IMR-90 (cell line): ENCODE measurements at regions not wholly inside any gene's neighbourhood (a gene's known extent, or its start where the extent isn't known, plus 50 kb on each side); places are given as distances from the start of the nearest gene placed in this dataset.
A peak's percentile ranks its signal among the peaks of the same experiment; 100 is the strongest.

Experiments used
- ATAC-seq: fragments of 200-7000 bp; cut with Tn5 transposase; 2 replicates; pipeline ENCODE4 v1.9.1; 2020; ENCODE audit warnings: low read depth, mild to moderate bottlenecking, moderate library complexity
- BruUV-seq: library from RNA; stranded (reverse); fragments of 400-500 nt; replicated peaks from 2 replicates; lab custom pipeline; 2021; lab: Mats Ljungman, UMichigan
- CTCF ChIA-PET: fragments of 300-600 bp; formaldehyde crosslinking; extraction: SDS; loops from one replicate; lab custom pipeline; 2021; ENCODE audit warnings: antibody characterized with exemption; lab: Yijun Ruan, JAX
- POLR2A ChIA-PET: fragments of 300-600 bp; sonication (Branson Sonifier 250); formaldehyde crosslinking; loops from one replicate; lab custom pipeline; 2022; ENCODE audit warnings: antibody characterized with exemption; ENCODE audit not compliant: unreplicated experiment; lab: Charles Lee
- DNase-seq: peaks from one replicate; pipeline ENCODE4 v3.0.0; 2013
- H2AFZ ChIP-seq: replicated peaks from 2 replicates; pipeline ENCODE3; 2013; ENCODE audit warnings: low read length, mild to moderate bottlenecking; ENCODE audit not compliant: poor library complexity
- H2AK5ac ChIP-seq: 2 replicates; pipeline ENCODE4 v1.6.1; 2013; ENCODE audit warnings: low read depth, low read length, inconsistent platforms
- H2AK9ac ChIP-seq: replicated peaks from 2 replicates; pipeline ENCODE3; 2013; ENCODE audit warnings: mild to moderate bottlenecking, low read depth, low read length, moderate library complexity; ENCODE audit not compliant: poor library complexity
- H2BK120ac ChIP-seq: 2 replicates; pipeline ENCODE4 v1.6.1; 2013; ENCODE audit warnings: low read depth, low read length, inconsistent platforms
- H2BK15ac ChIP-seq: 3 replicates; pipeline ENCODE4 v1.6.1; 2013; ENCODE audit warnings: low read depth, low read length, inconsistent platforms
- H2BK20ac ChIP-seq: 2 replicates; pipeline ENCODE4 v1.6.1; 2013; ENCODE audit warnings: low read depth, mild to moderate bottlenecking, inconsistent platforms, low read length, moderate library complexity
- H2BK5ac ChIP-seq: 2 replicates; pipeline ENCODE4 v1.6.1; 2013; ENCODE audit warnings: mild to moderate bottlenecking, low read depth, low read length, inconsistent platforms; ENCODE audit not compliant: poor library complexity, severe bottlenecking
- H3K14ac ChIP-seq: replicated peaks from 2 replicates; pipeline ENCODE4 v1.6.1; 2013; ENCODE audit warnings: low read depth, low read length, inconsistent platforms
- H3K18ac ChIP-seq: 2 replicates; pipeline ENCODE4 v1.6.1; 2013; ENCODE audit warnings: low read depth, low read length, control low read depth
- H3K23ac ChIP-seq: 2 replicates; pipeline ENCODE4 v1.6.1; 2013; ENCODE audit warnings: low read depth, low read length, inconsistent platforms
- H3K27ac ChIP-seq: 2 replicates; pipeline ENCODE4 v1.5.1; 2013; ENCODE audit warnings: mild to moderate bottlenecking, control low read depth, low read length; ENCODE audit not compliant: insufficient read depth
- H3K27me3 ChIP-seq: 2 replicates; pipeline ENCODE4 v1.6.1; 2013; ENCODE audit warnings: low read length; ENCODE audit not compliant: control insufficient read depth, insufficient read depth
- H3K36me3 ChIP-seq: 2 replicates; pipeline ENCODE4 v1.6.1; 2013; ENCODE audit warnings: low read length, mixed read lengths; ENCODE audit not compliant: control insufficient read depth, insufficient read depth
- H3K4ac ChIP-seq: 2 replicates; pipeline ENCODE4 v1.6.1; 2013; ENCODE audit warnings: low read depth, low read length, inconsistent platforms
- H3K4me1 ChIP-seq: 2 replicates; pipeline ENCODE4 v1.6.1; 2013; ENCODE audit warnings: low read length, mixed read lengths; ENCODE audit not compliant: control insufficient read depth, insufficient read depth
- H3K4me2 ChIP-seq: 2 replicates; pipeline ENCODE4 v1.6.1; 2013; ENCODE audit warnings: low read depth, mild to moderate bottlenecking, control low read depth, low read length, moderate library complexity
- H3K4me3 ChIP-seq: 2 replicates; pipeline ENCODE4 v1.5.1; 2013; ENCODE audit warnings: low read depth, mild to moderate bottlenecking, control low read depth, low read length, moderate library complexity; ENCODE audit not compliant: insufficient read depth
- H3K56ac ChIP-seq: 2 replicates; pipeline ENCODE4 v1.6.1; 2013; ENCODE audit warnings: low read length, inconsistent platforms; ENCODE audit not compliant: insufficient read depth; ENCODE audit errors: extremely low read depth
- H3K79me1 ChIP-seq, 2 experiments: 2 replicates each; pipeline ENCODE4 v1.6.1; 2013; ENCODE audit warnings: low read length in 2 of 2, inconsistent platforms in 1 of 2, low read depth in 1 of 2
- H3K9ac ChIP-seq: 2 replicates; pipeline ENCODE4 v1.6.1; 2013; ENCODE audit warnings: low read depth, low read length, control low read depth
- H3K9me1 ChIP-seq: 2 replicates; pipeline ENCODE4 v1.6.1; 2013; ENCODE audit warnings: low read length, inconsistent platforms; ENCODE audit not compliant: insufficient read depth
- H3K9me3 ChIP-seq: 2 replicates; pipeline ENCODE4 v1.6.1; 2013; ENCODE audit warnings: low read length; ENCODE audit not compliant: control insufficient read depth, insufficient read depth
- H4K20me1 ChIP-seq: 2 replicates; pipeline ENCODE4 v1.6.1; 2013; ENCODE audit warnings: low read length, inconsistent platforms; ENCODE audit not compliant: insufficient read depth
- H4K5ac ChIP-seq: 2 replicates; pipeline ENCODE4 v1.6.1; 2013; ENCODE audit warnings: mild to moderate bottlenecking, low read depth, low read length, control low read depth
- H4K8ac ChIP-seq, 2 experiments: 2 replicates each; pipeline ENCODE4 v1.6.1; 2013; ENCODE audit warnings: low read depth in 2 of 2, low read length in 2 of 2, control low read depth in 1 of 2, inconsistent platforms in 1 of 2
- H4K91ac ChIP-seq: 2 replicates; pipeline ENCODE4 v1.6.1; 2013; ENCODE audit warnings: low read depth, low read length, inconsistent platforms; ENCODE audit not compliant: insufficient read depth
- BHLHE40 ChIP-seq: fragments of 150-350 bp; IDR thresholded peaks from 2 replicates; pipeline ENCODE4 v1.6.1; 2016; ENCODE audit warnings: mild to moderate bottlenecking, low read depth, low read length
- FOS ChIP-seq: fragments of 150-350 bp; IDR thresholded peaks from 2 replicates; pipeline ENCODE4 v1.6.1; 2016; ENCODE audit warnings: low read depth, low read length
- MAFK ChIP-seq: IDR thresholded peaks from 2 replicates; pipeline ENCODE4 v1.6.1; 2012; ENCODE audit warnings: low read depth, low read length, improper control_type of control experiment
- MAZ ChIP-seq: IDR thresholded peaks from 2 replicates; pipeline ENCODE4 v1.6.1; 2012; ENCODE audit warnings: low read depth, mild to moderate bottlenecking, low read length, improper control_type of control experiment, moderate library complexity, borderline replicate concordance
- MXI1 ChIP-seq: IDR thresholded peaks from 2 replicates; pipeline ENCODE4 v1.6.1; 2012; ENCODE audit warnings: low read depth, mild to moderate bottlenecking, low read length, moderate library complexity, borderline replicate concordance
- NFE2L2 ChIP-seq: fragments of 150-350 bp; IDR thresholded peaks from 2 replicates; pipeline ENCODE4 v1.6.1; 2016; ENCODE audit warnings: low read depth, mild to moderate bottlenecking, low read length
- POLR2A ChIP-seq: IDR thresholded peaks from 2 replicates; pipeline ENCODE4 v1.6.1; 2012; ENCODE audit warnings: mild to moderate bottlenecking, low read depth, low read length
- RAD21 ChIP-seq: IDR thresholded peaks from 2 replicates; pipeline ENCODE4 v1.6.1; 2012; ENCODE audit warnings: low read length, improper control_type of control experiment
- RCOR1 ChIP-seq: IDR thresholded peaks from 2 replicates; pipeline ENCODE4 v1.6.1; 2012; ENCODE audit warnings: mild to moderate bottlenecking, low read length, improper control_type of control experiment; ENCODE audit not compliant: insufficient replicate concordance
- RFX5 ChIP-seq: IDR thresholded peaks from 2 replicates; pipeline ENCODE4 v1.8.0; 2012; ENCODE audit warnings: low read depth, mild to moderate bottlenecking, low read length, moderate library complexity
- SMC3 ChIP-seq: fragments of 150-350 bp; IDR thresholded peaks from 2 replicates; pipeline ENCODE4 v1.6.1; 2016; ENCODE audit warnings: low read depth, mild to moderate bottlenecking, antibody characterized with exemption, low read length, moderate library complexity
- WGBS, 2 experiments: methylation state at CpG; one replicate each; pipeline versions ENCODE4 v1.1.5 to v1.1.7; 2013; ENCODE audit warnings: missing lambda C conversion rate in 2 of 2; ENCODE audit not compliant: insufficient read length in 1 of 2; ENCODE audit errors: extremely low coverage in 2 of 2; 5-methylcytosine and 5-hydroxymethylcytosine counted together
- dilution Hi-C: fragments of 300-500 bp; cut with HindIII; formaldehyde crosslinking; loops from one replicate; pipeline ENCODE4 v1.14.3; 2018; ENCODE audit warnings: low sequenced_read_pairs; ENCODE audit not compliant: unreplicated experiment
- in situ Hi-C: fragments of 300-500 bp; cut with MboI; formaldehyde crosslinking; loops from 3 replicates; pipeline ENCODE4 v1.14.3; 2019; ENCODE audit warnings: low sequenced_read_pairs, inconsistent platforms, mixed read lengths
- intact Hi-C: fragments of 100-400 bp; cut with micrococcal nuclease; formaldehyde crosslinking; loops from 2 replicates; pipeline ENCODE4 v1.10.0; 2022
- TF ChIP-seq, protein P1 (sequence below): fragments of 150-350 bp; IDR thresholded peaks from 2 replicates; pipeline ENCODE4 v1.6.1; 2016; ENCODE audit warnings: low read depth, mild to moderate bottlenecking, low read length, moderate library complexity, borderline replicate concordance
- TF ChIP-seq, protein P2 (sequence below): fragments of 150-350 bp; IDR thresholded peaks from 2 replicates; pipeline ENCODE4 v1.6.1; 2017; ENCODE audit warnings: mild to moderate bottlenecking, antibody characterized with exemption, low read length, low read depth
- TF ChIP-seq, protein P3 (sequence below): conservative IDR thresholded peaks from 2 replicates; pipeline ENCODE4 v1.5.1; 2012; ENCODE audit warnings: mild to moderate bottlenecking, low read depth, low read length, improper control_type of control experiment

DNA sequence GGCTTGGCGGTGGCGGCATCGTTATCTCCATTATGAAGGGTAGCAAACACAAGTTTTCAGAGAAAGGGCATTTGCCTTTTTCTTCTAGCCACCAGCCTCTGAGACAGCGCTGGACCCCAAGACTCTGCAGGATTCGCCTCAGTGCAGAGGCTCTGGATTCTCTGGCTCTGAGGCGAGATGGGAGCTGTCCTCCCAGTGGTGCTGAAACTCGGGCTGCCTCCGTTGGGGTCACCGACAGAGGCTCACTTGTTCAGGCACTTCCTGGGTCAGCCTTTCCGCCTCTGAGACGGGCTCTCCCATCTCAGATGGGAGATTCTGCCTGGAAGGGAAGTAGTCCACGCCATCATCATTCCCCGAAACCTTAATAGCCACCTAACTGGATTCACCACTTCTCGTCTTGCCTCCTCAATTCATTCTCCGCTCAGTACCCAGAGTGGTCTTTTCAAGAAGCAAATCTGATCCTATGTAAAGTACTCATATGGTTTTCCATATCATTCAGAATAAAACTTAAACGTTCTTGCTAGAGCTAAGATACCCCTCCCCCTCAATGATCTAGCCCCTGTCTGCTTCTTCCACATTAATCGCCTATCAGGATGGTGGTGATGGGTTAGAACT lies 76.9 kb downstream of the RHCG start:
- no peak overlapping the region for H3K23ac ChIP-seq
- no peaks in the 10 kb centered on the region for H3K79me1 ChIP-seq
- DNase-seq (peak; percentile 27), ATAC-seq (peak; percentile 79)
- no peak overlapping the region for H2BK15ac ChIP-seq
- no peak overlapping the region for H3K4ac ChIP-seq
- dilution Hi-C loops: no loop called here
- no peaks in the 10 kb centered on the region for H3K9me1 ChIP-seq
- no peak overlapping the region for H2BK120ac ChIP-seq
- WGBS, 2 experiments: 14% methylated on average over 4 of the region's 17 CpGs; no CpG with 5 or more reads in 1 of the 2 experiments
- H3K18ac ChIP-seq: no peak overlapping the region
- H4K20me1 ChIP-seq: peaks cover 4% of the 10 kb centered on the region
- no peak overlapping the region for H2AK5ac ChIP-seq
- CTCF ChIA-PET: interaction anchor here (1.1 to 1.4 kb wide), 2 partner anchors 11 to 61 kb away, joined by 4 read pairs; no protein-coding TSS in a partner anchor
- no peak overlapping the region for H3K27ac ChIP-seq
- intact Hi-C loops: no loop called here
- H2BK5ac ChIP-seq: no peak overlapping the region
- peaks cover 53% of the 10 kb centered on the region for H3K27me3 ChIP-seq
- H4K5ac ChIP-seq: no peak overlapping the region
- BruUV-seq: no TSS peak
- no peak overlapping the region for H3K4me2 ChIP-seq
- no peak overlapping the region for H4K91ac ChIP-seq
- H3K56ac ChIP-seq: no peak overlapping the region
- no peaks in the 10 kb centered on the region for H3K9me3 ChIP-seq
- no peak overlapping the region for H3K4me3 ChIP-seq
- POLR2A ChIA-PET: no interaction called here
- H3K14ac ChIP-seq: no peak overlapping the region
- TF ChIP-seq, protein P1, sequence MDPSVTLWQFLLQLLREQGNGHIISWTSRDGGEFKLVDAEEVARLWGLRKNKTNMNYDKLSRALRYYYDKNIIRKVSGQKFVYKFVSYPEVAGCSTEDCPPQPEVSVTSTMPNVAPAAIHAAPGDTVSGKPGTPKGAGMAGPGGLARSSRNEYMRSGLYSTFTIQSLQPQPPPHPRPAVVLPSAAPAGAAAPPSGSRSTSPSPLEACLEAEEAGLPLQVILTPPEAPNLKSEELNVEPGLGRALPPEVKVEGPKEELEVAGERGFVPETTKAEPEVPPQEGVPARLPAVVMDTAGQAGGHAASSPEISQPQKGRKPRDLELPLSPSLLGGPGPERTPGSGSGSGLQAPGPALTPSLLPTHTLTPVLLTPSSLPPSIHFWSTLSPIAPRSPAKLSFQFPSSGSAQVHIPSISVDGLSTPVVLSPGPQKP: no peak
- TF ChIP-seq BHLHE40 (no peak), RCOR1 (no peak), RAD21 (no peak), POLR2A (no peak), MXI1 (no peak), SMC3 (no peak), MAZ (no peak), RFX5 (no peak), FOS (no peak), MAFK (no peak), NFE2L2 (no peak)
- TF ChIP-seq, protein P2, sequence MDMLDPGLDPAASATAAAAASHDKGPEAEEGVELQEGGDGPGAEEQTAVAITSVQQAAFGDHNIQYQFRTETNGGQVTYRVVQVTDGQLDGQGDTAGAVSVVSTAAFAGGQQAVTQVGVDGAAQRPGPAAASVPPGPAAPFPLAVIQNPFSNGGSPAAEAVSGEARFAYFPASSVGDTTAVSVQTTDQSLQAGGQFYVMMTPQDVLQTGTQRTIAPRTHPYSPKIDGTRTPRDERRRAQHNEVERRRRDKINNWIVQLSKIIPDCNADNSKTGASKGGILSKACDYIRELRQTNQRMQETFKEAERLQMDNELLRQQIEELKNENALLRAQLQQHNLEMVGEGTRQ: no peak
- TF ChIP-seq, protein P3, sequence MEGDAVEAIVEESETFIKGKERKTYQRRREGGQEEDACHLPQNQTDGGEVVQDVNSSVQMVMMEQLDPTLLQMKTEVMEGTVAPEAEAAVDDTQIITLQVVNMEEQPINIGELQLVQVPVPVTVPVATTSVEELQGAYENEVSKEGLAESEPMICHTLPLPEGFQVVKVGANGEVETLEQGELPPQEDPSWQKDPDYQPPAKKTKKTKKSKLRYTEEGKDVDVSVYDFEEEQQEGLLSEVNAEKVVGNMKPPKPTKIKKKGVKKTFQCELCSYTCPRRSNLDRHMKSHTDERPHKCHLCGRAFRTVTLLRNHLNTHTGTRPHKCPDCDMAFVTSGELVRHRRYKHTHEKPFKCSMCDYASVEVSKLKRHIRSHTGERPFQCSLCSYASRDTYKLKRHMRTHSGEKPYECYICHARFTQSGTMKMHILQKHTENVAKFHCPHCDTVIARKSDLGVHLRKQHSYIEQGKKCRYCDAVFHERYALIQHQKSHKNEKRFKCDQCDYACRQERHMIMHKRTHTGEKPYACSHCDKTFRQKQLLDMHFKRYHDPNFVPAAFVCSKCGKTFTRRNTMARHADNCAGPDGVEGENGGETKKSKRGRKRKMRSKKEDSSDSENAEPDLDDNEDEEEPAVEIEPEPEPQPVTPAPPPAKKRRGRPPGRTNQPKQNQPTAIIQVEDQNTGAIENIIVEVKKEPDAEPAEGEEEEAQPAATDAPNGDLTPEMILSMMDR: no peak
- no peak overlapping the region for H4K8ac ChIP-seq
- H3K9ac ChIP-seq: no peak overlapping the region
- H2BK20ac ChIP-seq: no peak overlapping the region
- no peaks in the 10 kb centered on the region for H3K36me3 ChIP-seq
- in situ Hi-C loops: no loop called here
- no peak overlapping the region for H2AFZ ChIP-seq
- H3K4me1 ChIP-seq: no peaks in the 10 kb centered on the region
- H2AK9ac ChIP-seq: no peak overlapping the region
